WTC11 (cell line): ENCODE measurements at regions not wholly inside any gene's neighbourhood (a gene's known extent, or its start where the extent isn't known, plus 50 kb on each side); places are given as distances from the start of the nearest gene placed in this dataset.

ENCODE experiments used
- ATAC-seq: fragments of 200-7000 bp; cut with Tn5 transposase; 2 replicates; pipeline ENCODE4 v1.10.0; 2021; ENCODE audit warnings: mild to moderate bottlenecking, moderate library complexity
- CTCF ChIA-PET: fragments of 300-600 bp; sonication (Branson Sonifier 250); formaldehyde crosslinking; loops from one replicate; lab custom pipeline; 2021; ENCODE audit warnings: antibody characterized with exemption; lab: Charles Lee
- POLR2A ChIA-PET: fragments of 350-600 bp; sonication (Branson Sonifier 250); formaldehyde crosslinking; loops from one replicate; lab custom pipeline; 2021; ENCODE audit warnings: antibody characterized with exemption; lab: Charles Lee
- DNase-seq: peaks from one replicate; pipeline ENCODE4 v3.0.0; 2021; ENCODE audit warnings: low spot score
- H3K27ac Mint-ChIP-seq: 2 replicates; pipeline ENCODE4 v1.8.0; 2021; ENCODE audit warnings: mixed read lengths
- H3K27me3 Mint-ChIP-seq: 2 replicates; pipeline ENCODE4 v1.8.0; 2021; ENCODE audit warnings: low read depth, mild to moderate bottlenecking, moderate library complexity, mixed read lengths
- H3K36me3 Mint-ChIP-seq: 2 replicates; pipeline ENCODE4 v1.8.0; 2021; ENCODE audit warnings: mixed read lengths
- H3K4me1 Mint-ChIP-seq: 2 replicates; pipeline ENCODE4 v1.8.0; 2022; ENCODE audit warnings: mixed read lengths
- H3K4me3 Mint-ChIP-seq: 2 replicates; pipeline ENCODE4 v1.8.0; 2021; ENCODE audit warnings: mild to moderate bottlenecking, moderate library complexity, mixed read lengths
- H3K9me3 Mint-ChIP-seq: 2 replicates; pipeline ENCODE4 v1.8.0; 2021; ENCODE audit warnings: mixed read lengths
- CREM ChIP-seq: sonication (generic); formaldehyde crosslinking; IDR thresholded peaks from 2 replicates; pipeline ENCODE4 v1.8.1; 2022; ENCODE audit warnings: mild to moderate bottlenecking, missing genetic modification reagents, moderate library complexity
- ELF4 ChIP-seq: sonication (generic); formaldehyde crosslinking; IDR thresholded peaks from 2 replicates; pipeline ENCODE4 v1.8.1; 2022; ENCODE audit warnings: low read depth, mild to moderate bottlenecking, moderate library complexity, missing genetic modification reagents
- FOXK1 ChIP-seq: sonication (generic); formaldehyde crosslinking; IDR thresholded peaks from 2 replicates; pipeline ENCODE4 v1.8.0; 2022; ENCODE audit warnings: mild to moderate bottlenecking, moderate library complexity, missing genetic modification reagents
- GABPB1 ChIP-seq: sonication (generic); formaldehyde crosslinking; IDR thresholded peaks from 2 replicates; pipeline ENCODE4 v1.8.1; 2023; ENCODE audit warnings: mild to moderate bottlenecking, missing genetic modification reagents
- SOX15 ChIP-seq: fragments of 250-450 bp; sonication (Bioruptor Pico); IDR thresholded peaks from 2 replicates; pipeline ENCODE4 v1.9.0; 2021; ENCODE audit warnings: mild to moderate bottlenecking
- ZNF121 ChIP-seq: sonication (generic); formaldehyde crosslinking; IDR thresholded peaks from 2 replicates; pipeline ENCODE4 v1.8.0; 2023; ENCODE audit warnings: missing genetic modification reagents
- ZNF232 ChIP-seq: sonication (generic); formaldehyde crosslinking; IDR thresholded peaks from 2 replicates; pipeline ENCODE4 v1.8.0; 2022; ENCODE audit warnings: mild to moderate bottlenecking, missing genetic modification reagents
- TF ChIP-seq, protein P1 (sequence below): sonication (generic); formaldehyde crosslinking; IDR thresholded peaks from 2 replicates; pipeline ENCODE4 v1.8.0; 2022; ENCODE audit warnings: mild to moderate bottlenecking, missing genetic modification reagents
- TF ChIP-seq, protein P2 (sequence below): sonication (generic); formaldehyde crosslinking; IDR thresholded peaks from 2 replicates; pipeline ENCODE4 v1.8.0; 2022; ENCODE audit warnings: mild to moderate bottlenecking, missing genetic modification reagents
- TF ChIP-seq, protein P3 (sequence below): fragments of 250-450 bp; sonication (Bioruptor Pico); conservative IDR thresholded peaks from 2 replicates; pipeline ENCODE4 v1.9.0; 2021; ENCODE audit warnings: mild to moderate bottlenecking
- TF ChIP-seq, protein P4 (sequence below): sonication (generic); formaldehyde crosslinking; IDR thresholded peaks from 2 replicates; pipeline ENCODE4 v1.8.0; 2022; ENCODE audit warnings: mild to moderate bottlenecking, missing genetic modification reagents
- TF ChIP-seq, protein P5 (sequence below): sonication (generic); formaldehyde crosslinking; conservative IDR thresholded peaks from 2 replicates; pipeline ENCODE4 v1.8.1; 2023; ENCODE audit warnings: mild to moderate bottlenecking, low read depth, missing genetic modification reagents, moderate library complexity
- TF ChIP-seq, protein P6 (sequence below): sonication (generic); formaldehyde crosslinking; IDR thresholded peaks from 2 replicates; pipeline ENCODE4 v1.8.1; 2022; ENCODE audit warnings: missing genetic modification reagents, borderline replicate concordance
- TF ChIP-seq, protein P7 (sequence below): fragments of 250-450 bp; sonication (Bioruptor Pico); IDR thresholded peaks from 2 replicates; pipeline ENCODE4 v1.9.0; 2021; ENCODE audit warnings: mild to moderate bottlenecking

DNA sequence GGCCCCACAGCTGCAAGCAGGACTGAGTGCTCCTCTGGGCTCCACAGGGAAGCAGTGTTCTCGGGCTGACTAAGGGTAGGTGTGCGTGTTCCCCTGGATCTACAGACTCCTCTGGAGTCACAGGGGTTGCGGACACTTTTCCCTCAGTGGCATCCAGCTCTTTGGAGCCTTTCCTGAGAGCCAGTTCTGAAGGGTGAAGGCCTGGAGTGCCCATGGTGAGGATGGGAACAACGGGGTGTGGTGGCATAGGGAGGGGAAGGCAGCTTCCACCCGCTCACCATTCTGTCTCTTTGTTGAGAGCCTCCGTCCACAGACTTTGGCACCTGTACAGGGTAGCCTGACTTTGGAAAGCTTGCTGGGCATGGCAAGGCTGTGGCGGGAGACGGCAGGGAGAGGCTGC is 104.1 kb upstream of the PCBD1 start (continued):
- TF ChIP-seq, protein P1, sequence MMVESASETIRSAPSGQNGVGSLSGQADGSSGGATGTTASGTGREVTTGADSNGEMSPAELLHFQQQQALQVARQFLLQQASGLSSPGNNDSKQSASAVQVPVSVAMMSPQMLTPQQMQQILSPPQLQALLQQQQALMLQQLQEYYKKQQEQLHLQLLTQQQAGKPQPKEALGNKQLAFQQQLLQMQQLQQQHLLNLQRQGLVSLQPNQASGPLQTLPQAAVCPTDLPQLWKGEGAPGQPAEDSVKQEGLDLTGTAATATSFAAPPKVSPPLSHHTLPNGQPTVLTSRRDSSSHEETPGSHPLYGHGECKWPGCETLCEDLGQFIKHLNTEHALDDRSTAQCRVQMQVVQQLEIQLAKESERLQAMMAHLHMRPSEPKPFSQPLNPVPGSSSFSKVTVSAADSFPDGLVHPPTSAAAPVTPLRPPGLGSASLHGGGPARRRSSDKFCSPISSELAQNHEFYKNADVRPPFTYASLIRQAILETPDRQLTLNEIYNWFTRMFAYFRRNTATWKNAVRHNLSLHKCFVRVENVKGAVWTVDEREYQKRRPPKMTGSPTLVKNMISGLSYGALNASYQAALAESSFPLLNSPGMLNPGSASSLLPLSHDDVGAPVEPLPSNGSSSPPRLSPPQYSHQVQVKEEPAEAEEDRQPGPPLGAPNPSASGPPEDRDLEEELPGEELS (CRISPR knock-in tag), result no peak

DNA sequence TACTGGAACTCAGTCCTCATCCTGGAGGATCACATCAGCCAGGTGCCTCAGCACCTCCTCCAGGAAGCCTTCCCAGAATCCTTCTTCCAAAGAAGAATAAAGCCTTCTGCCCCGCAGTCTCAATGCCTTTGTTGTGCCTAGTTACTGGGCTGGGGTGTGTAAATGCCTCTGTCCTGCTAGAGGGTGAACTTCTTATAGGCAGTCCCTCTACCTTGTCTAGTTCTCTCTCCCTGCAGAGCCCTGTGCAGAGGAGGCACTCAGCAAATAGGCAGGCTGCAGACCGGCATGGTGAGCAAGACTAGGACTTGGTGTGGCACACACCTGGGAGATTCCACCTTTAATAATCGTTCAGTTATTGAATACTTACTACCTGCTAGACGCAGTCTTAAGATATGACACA is 104.7 kb upstream of the PCBD1 start:
- H3K9me3 Mint-ChIP-seq, result no peaks in the 10 kb centered on the region
- no peaks in the 10 kb centered on the region for H3K36me3 Mint-ChIP-seq
- H3K27me3 Mint-ChIP-seq, result no peaks in the 10 kb centered on the region; the same call in 1 of the 2 replicates
- CTCF ChIA-PET, result no interaction called here
- POLR2A ChIA-PET, result no interaction called here
- H3K4me1 Mint-ChIP-seq, result peaks cover 7% of the 10 kb centered on the region
- no peak overlapping the region for H3K27ac Mint-ChIP-seq
- ATAC-seq, result no peak
- TF ChIP-seq GABPB1 (CRISPR knock-in tag) (no peak), SOX15 (CRISPR knock-in tag) (no peak), FOXK1 (CRISPR knock-in tag) (no peak), CREM (CRISPR knock-in tag) (no peak), ZNF121 (CRISPR knock-in tag) (no peak), ELF4 (CRISPR knock-in tag) (no peak), ZNF232 (CRISPR knock-in tag) (no peak)
- TF ChIP-seq, protein P2, sequence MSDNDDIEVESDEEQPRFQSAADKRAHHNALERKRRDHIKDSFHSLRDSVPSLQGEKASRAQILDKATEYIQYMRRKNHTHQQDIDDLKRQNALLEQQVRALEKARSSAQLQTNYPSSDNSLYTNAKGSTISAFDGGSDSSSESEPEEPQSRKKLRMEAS (CRISPR knock-in tag), result no peak
- TF ChIP-seq, protein P3, sequence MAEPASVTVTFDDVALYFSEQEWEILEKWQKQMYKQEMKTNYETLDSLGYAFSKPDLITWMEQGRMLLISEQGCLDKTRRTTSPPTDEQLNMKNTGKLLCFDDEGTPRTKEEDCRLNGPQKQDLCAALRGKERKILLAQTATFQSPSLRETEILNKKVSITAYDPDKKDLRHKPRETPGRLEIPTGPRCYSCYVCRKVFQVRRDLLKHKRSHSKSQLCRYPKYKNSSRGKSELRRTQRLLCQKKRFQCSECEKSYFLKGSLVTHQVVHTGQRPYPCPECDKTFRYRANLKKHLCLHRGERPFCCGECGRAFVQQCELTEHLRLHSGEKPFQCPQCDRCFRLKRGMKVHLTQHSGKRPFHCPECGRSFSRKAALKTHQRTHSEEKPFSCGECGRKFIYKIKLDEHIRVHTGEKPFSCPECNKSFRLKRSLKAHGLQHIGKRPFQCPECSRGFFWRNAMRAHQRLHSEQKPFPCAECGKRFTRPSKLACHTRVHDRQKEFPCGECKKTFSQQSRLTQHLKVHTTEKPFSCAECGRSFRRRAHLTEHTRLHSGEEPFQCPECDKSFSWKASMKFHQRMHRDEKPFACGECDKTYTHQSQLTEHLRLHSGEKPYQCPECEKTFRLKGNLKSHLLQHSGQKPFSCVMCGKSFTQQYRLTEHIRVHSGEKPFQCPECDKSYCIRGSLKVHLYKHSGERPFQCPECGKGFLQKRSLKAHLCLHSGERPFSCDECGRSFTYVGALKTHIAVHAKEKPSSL, result no peak
- TF ChIP-seq, protein P4, sequence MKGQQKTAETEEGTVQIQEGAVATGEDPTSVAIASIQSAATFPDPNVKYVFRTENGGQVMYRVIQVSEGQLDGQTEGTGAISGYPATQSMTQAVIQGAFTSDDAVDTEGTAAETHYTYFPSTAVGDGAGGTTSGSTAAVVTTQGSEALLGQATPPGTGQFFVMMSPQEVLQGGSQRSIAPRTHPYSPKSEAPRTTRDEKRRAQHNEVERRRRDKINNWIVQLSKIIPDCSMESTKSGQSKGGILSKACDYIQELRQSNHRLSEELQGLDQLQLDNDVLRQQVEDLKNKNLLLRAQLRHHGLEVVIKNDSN (CRISPR knock-in tag), result no peak
- TF ChIP-seq, protein P5, sequence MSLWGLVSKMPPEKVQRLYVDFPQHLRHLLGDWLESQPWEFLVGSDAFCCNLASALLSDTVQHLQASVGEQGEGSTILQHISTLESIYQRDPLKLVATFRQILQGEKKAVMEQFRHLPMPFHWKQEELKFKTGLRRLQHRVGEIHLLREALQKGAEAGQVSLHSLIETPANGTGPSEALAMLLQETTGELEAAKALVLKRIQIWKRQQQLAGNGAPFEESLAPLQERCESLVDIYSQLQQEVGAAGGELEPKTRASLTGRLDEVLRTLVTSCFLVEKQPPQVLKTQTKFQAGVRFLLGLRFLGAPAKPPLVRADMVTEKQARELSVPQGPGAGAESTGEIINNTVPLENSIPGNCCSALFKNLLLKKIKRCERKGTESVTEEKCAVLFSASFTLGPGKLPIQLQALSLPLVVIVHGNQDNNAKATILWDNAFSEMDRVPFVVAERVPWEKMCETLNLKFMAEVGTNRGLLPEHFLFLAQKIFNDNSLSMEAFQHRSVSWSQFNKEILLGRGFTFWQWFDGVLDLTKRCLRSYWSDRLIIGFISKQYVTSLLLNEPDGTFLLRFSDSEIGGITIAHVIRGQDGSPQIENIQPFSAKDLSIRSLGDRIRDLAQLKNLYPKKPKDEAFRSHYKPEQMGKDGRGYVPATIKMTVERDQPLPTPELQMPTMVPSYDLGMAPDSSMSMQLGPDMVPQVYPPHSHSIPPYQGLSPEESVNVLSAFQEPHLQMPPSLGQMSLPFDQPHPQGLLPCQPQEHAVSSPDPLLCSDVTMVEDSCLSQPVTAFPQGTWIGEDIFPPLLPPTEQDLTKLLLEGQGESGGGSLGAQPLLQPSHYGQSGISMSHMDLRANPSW (CRISPR knock-in tag), result no peak
- TF ChIP-seq, protein P6, sequence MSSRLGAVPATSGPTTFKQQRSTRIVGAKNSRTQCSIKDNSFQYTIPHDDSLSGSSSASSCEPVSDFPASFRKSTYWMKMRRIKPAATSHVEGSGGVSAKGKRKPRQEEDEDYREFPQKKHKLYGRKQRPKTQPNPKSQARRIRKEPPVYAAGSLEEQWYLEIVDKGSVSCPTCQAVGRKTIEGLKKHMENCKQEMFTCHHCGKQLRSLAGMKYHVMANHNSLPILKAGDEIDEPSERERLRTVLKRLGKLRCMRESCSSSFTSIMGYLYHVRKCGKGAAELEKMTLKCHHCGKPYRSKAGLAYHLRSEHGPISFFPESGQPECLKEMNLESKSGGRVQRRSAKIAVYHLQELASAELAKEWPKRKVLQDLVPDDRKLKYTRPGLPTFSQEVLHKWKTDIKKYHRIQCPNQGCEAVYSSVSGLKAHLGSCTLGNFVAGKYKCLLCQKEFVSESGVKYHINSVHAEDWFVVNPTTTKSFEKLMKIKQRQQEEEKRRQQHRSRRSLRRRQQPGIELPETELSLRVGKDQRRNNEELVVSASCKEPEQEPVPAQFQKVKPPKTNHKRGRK (CRISPR knock-in tag), result no peak
- TF ChIP-seq, protein P7, sequence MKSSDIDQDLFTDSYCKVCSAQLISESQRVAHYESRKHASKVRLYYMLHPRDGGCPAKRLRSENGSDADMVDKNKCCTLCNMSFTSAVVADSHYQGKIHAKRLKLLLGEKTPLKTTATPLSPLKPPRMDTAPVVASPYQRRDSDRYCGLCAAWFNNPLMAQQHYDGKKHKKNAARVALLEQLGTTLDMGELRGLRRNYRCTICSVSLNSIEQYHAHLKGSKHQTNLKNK (CRISPR knock-in tag), result no peak
- TF ChIP-seq, all 79 proteins: peak for 0
- DNase-seq, result no peak
- H3K4me3 Mint-ChIP-seq, result no peak overlapping the region
